ENCODE measurements at regions not wholly inside any gene's neighbourhood (a gene's known extent, or its start where the extent isn't known, plus 50 kb on each side); places are given as distances from the start of the nearest gene placed in this dataset.

DNA sequence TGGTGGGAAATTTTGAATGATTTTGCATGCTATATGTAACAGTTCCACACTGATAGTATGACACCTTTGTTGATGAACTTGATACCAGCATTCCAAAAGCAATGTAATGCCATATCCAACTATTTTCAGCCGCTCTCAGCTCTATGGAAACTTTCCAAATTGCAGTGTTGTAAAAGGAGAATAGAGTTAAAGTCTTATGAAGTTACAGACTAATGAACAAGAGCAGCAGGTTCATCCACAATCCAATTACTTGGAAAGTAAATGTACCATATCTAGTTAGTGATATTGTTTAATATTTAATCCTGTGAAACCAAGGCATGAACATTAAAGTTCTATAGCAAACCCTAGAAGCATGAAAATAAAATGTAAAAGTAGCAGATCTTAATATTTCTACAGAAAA is 418.2 kb downstream of the TUSC1 start:
- no peaks in the 10 kb centered on the region for H3K27me3 ChIP-seq (ENCODE audit: insufficient read depth)
- H3K79me2 ChIP-seq (ENCODE audit: insufficient read depth) = no peaks in the 10 kb centered on the region
- WGBS (ENCODE audit: low lambda C conversion rate) = 21% methylated on average over 1 of the region's 1 CpG
- no peak overlapping the region for H3K4me3 ChIP-seq (ENCODE audit: low read depth in 2 of 2, low read length in 1 of 2)
- no peak overlapping the region for H3K9ac ChIP-seq
- no peaks in the 10 kb centered on the region for H3F3A ChIP-seq (replicated peaks; ENCODE audit: insufficient read depth)
- H3K4me2 ChIP-seq = no peak overlapping the region
- TF ChIP-seq NFIC (IDR thresholded peaks at IDR 0.05; ENCODE audit: borderline replicate concordance) = no peak
- TF ChIP-seq, protein P1, sequence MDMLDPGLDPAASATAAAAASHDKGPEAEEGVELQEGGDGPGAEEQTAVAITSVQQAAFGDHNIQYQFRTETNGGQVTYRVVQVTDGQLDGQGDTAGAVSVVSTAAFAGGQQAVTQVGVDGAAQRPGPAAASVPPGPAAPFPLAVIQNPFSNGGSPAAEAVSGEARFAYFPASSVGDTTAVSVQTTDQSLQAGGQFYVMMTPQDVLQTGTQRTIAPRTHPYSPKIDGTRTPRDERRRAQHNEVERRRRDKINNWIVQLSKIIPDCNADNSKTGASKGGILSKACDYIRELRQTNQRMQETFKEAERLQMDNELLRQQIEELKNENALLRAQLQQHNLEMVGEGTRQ (IDR thresholded peaks at IDR 0.05; ENCODE audit: borderline replicate concordance, low read depth, low read length) = no peak
- H3K4me1 ChIP-seq (ENCODE audit: control insufficient read depth in 1 of 2, insufficient read depth in 2 of 2, low read depth in 1 of 2, low read length in 1 of 2) = no peaks in the 10 kb centered on the region; a peak in 1 of 4 replicates
- POLR2A ChIA-PET = no interaction called here
- no peak overlapping the region for H3K27ac ChIP-seq (ENCODE audit: low read depth in 2 of 2, low read length in 1 of 2)
- no peaks in the 10 kb centered on the region for H3K36me3 ChIP-seq (replicated peaks in 1 of 2; ENCODE audit: control insufficient read depth in 1 of 2, insufficient read depth in 2 of 2, low read length in 1 of 2)
- H2AFZ ChIP-seq (ENCODE audit: low read depth) = no peak overlapping the region
- no peaks in the 10 kb centered on the region for H3K9me2 ChIP-seq
- CTCF ChIA-PET = no interaction called here
- no peak for DNase-seq
- no peaks in the 10 kb centered on the region for H4K20me1 ChIP-seq (ENCODE audit: insufficient read depth)
- H3K9me3 ChIP-seq = no peaks in the 10 kb centered on the region

DNA sequence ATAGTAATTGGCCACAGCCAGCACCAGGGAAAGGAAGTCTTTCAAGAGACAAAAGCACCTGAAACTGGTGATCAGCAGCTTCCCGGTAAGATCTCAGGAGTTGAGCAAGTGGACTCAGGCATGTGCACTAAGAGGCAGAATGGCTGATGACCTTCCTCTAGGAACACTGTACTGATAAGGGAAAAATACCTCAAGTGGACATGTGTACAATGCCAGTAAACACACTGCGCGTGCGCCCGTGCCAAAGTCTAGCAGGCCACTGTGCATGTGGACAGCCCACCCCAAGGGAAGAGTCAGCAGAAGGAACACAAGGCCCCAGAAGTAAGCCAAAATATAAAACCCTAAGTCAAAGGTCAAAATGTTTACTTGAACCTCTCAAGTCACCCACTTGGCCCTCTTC is 423.0 kb downstream of the TUSC1 start:
- H3K9me3 ChIP-seq = no peaks in the 10 kb centered on the region
- POLR2A ChIA-PET = no interaction called here
- H2AFZ ChIP-seq (ENCODE audit: low read depth) = no peak overlapping the region
- WGBS (ENCODE audit: low lambda C conversion rate) = 75% methylated on average over 5 of the region's 5 CpGs
- H3K9me2 ChIP-seq = no peaks in the 10 kb centered on the region
- H3K4me2 ChIP-seq = no peak overlapping the region
- no peaks in the 10 kb centered on the region for H3K27me3 ChIP-seq (ENCODE audit: insufficient read depth)
- H4K20me1 ChIP-seq (ENCODE audit: insufficient read depth) = no peaks in the 10 kb centered on the region
- no peaks in the 10 kb centered on the region for H3K79me2 ChIP-seq (ENCODE audit: insufficient read depth)
- CTCF ChIA-PET = interaction anchor here (1.0 kb wide), 1 partner anchor 86 kb away, joined by 3 read pairs; no protein-coding TSS in a partner anchor
- TF ChIP-seq POLR2AphosphoS5 (IDR thresholded peaks at IDR 0.05; ENCODE audit: low read depth, low read length) (no peak), FOXM1 (IDR thresholded peaks at IDR 0.05; ENCODE audit: low read depth) (no peak), GABPA (IDR thresholded peaks at IDR 0.05; ENCODE audit: low read depth) (no peak), RCOR1 (IDR thresholded peaks at IDR 0.05; ENCODE audit: low read length) (no peak), TEAD4 (IDR thresholded peaks at IDR 0.05; ENCODE audit: borderline replicate concordance, insufficient read depth) (no peak), JUND (IDR thresholded peaks at IDR 0.05) (no peak), RFX5 (IDR thresholded peaks at IDR 0.05; ENCODE audit: low read length) (no peak), MXI1 (IDR thresholded peaks at IDR 0.05; ENCODE audit: low read depth, low read length) (no peak), SMC3 (IDR thresholded peaks at IDR 0.05; ENCODE audit: low read depth, low read length) (no peak), EZH2phosphoT487 (IDR thresholded peaks at IDR 0.05; ENCODE audit: borderline replicate concordance, low read depth) (no peak), TCF12 (IDR thresholded peaks at IDR 0.05) (no peak), TAF1 (IDR thresholded peaks at IDR 0.05; ENCODE audit: borderline replicate concordance, low read depth, low read length) (no peak), NRF1 (IDR thresholded peaks at IDR 0.05; ENCODE audit: low read depth, low read length) (no peak), ELF1 (IDR thresholded peaks at IDR 0.05) (no peak), CHD2 (IDR thresholded peaks at IDR 0.05; ENCODE audit: low read length, partially characterized antibody) (no peak)
- TF ChIP-seq, protein P2, sequence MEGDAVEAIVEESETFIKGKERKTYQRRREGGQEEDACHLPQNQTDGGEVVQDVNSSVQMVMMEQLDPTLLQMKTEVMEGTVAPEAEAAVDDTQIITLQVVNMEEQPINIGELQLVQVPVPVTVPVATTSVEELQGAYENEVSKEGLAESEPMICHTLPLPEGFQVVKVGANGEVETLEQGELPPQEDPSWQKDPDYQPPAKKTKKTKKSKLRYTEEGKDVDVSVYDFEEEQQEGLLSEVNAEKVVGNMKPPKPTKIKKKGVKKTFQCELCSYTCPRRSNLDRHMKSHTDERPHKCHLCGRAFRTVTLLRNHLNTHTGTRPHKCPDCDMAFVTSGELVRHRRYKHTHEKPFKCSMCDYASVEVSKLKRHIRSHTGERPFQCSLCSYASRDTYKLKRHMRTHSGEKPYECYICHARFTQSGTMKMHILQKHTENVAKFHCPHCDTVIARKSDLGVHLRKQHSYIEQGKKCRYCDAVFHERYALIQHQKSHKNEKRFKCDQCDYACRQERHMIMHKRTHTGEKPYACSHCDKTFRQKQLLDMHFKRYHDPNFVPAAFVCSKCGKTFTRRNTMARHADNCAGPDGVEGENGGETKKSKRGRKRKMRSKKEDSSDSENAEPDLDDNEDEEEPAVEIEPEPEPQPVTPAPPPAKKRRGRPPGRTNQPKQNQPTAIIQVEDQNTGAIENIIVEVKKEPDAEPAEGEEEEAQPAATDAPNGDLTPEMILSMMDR (IDR thresholded peaks at IDR 0.05) = no peak
- TF ChIP-seq, protein P3, sequence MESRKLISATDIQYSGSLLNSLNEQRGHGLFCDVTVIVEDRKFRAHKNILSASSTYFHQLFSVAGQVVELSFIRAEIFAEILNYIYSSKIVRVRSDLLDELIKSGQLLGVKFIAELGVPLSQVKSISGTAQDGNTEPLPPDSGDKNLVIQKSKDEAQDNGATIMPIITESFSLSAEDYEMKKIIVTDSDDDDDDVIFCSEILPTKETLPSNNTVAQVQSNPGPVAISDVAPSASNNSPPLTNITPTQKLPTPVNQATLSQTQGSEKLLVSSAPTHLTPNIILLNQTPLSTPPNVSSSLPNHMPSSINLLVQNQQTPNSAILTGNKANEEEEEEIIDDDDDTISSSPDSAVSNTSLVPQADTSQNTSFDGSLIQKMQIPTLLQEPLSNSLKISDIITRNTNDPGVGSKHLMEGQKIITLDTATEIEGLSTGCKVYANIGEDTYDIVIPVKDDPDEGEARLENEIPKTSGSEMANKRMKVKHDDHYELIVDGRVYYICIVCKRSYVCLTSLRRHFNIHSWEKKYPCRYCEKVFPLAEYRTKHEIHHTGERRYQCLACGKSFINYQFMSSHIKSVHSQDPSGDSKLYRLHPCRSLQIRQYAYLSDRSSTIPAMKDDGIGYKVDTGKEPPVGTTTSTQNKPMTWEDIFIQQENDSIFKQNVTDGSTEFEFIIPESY (IDR thresholded peaks at IDR 0.05; ENCODE audit: borderline replicate concordance, low read depth) = no peak
- TF ChIP-seq, protein P1 (IDR thresholded peaks at IDR 0.05; ENCODE audit: borderline replicate concordance, low read depth, low read length) = no peak
- H3K4me1 ChIP-seq (ENCODE audit: control insufficient read depth in 1 of 2, insufficient read depth in 2 of 2, low read depth in 1 of 2, low read length in 1 of 2) = no peaks in the 10 kb centered on the region; a peak in 1 of 4 replicates
- H3K36me3 ChIP-seq (replicated peaks in 1 of 2; ENCODE audit: control insufficient read depth in 1 of 2, insufficient read depth in 2 of 2, low read length in 1 of 2) = no peaks in the 10 kb centered on the region
- no peak overlapping the region for H3K4me3 ChIP-seq (ENCODE audit: low read depth in 2 of 2, low read length in 1 of 2)
- no peak overlapping the region for H3K9ac ChIP-seq
- no peak overlapping the region for H3K27ac ChIP-seq (ENCODE audit: low read depth in 2 of 2, low read length in 1 of 2)
- no peak for DNase-seq
- no peaks in the 10 kb centered on the region for H3F3A ChIP-seq (replicated peaks; ENCODE audit: insufficient read depth)
